ENCODE measurements at regions not wholly inside any gene's neighbourhood (a gene's known extent, or its start where the extent isn't known, plus 50 kb on each side); places are given as distances from the start of the nearest gene placed in this dataset.

- H3K4me2 ChIP-seq (ENCODE audit: control insufficient read depth, insufficient read depth) = no peak overlapping the region
- FAIRE-seq (no peak), DNase-seq (ENCODE audit: low read depth, low spot score) (no peak), ATAC-seq (no peak)
- no peak overlapping the region for H3K4me3 ChIP-seq
- POLR2A ChIA-PET = no interaction called here
- CTCF ChIA-PET = no interaction called here
- 4% methylated on average over 2 of the region's 2 CpGs for WGBS (ENCODE audit: insufficient coverage, insufficient replicate concordance, low lambda C conversion rate, missing lambda C conversion rate)
- no peaks in the 10 kb centered on the region for H3K4me1 ChIP-seq (ENCODE audit: control insufficient read depth, insufficient read depth, low read length)
- H3K79me2 ChIP-seq (ENCODE audit: control insufficient read depth, insufficient read depth, low read length) = no peaks in the 10 kb centered on the region
- H4K20me1 ChIP-seq (ENCODE audit: control insufficient read depth, insufficient read depth) = no peaks in the 10 kb centered on the region
- no peaks in the 10 kb centered on the region for H3K27me3 ChIP-seq (replicated peaks in 1 of 2; ENCODE audit: control insufficient read depth in 2 of 2, insufficient read depth in 2 of 2, low read length in 1 of 2)
- no peak overlapping the region for H3K27ac ChIP-seq (ENCODE audit: control insufficient read depth, insufficient read depth)
- no peak overlapping the region for H2AFZ ChIP-seq (ENCODE audit: control insufficient read depth, low read depth, low read length)
- in situ Hi-C loops (cut with MboI) = no loop called here
- BruUV-seq (replicated peaks) = no TSS peak
- SMC1A ChIA-PET (ENCODE audit: uncharacterized antibody, unreplicated experiment) = no interaction called here
- RAD21 ChIA-PET (ENCODE audit: unreplicated experiment) = no interaction called here
- intact Hi-C loops (cut with micrococcal nuclease; ENCODE audit: unreplicated experiment) = no loop called here
- no peaks in the 10 kb centered on the region for H3K9me3 ChIP-seq (replicated peaks; ENCODE audit: control insufficient read depth, insufficient read depth, low read length)
- H3K9ac ChIP-seq (ENCODE audit: control insufficient read depth, insufficient read depth, low read length) = no peak overlapping the region
- no peaks in the 10 kb centered on the region for H3K36me3 ChIP-seq (ENCODE audit: control insufficient read depth in 2 of 2, insufficient read depth in 2 of 2, low read length in 1 of 2)
- TF ChIP-seq PAX8 (IDR thresholded peaks at IDR 0.05) (no peak), HDGF (IDR thresholded peaks at IDR 0.05) (no peak), POLR2AphosphoS5 (IDR thresholded peaks at IDR 0.05; ENCODE audit: low read length) (no peak), FOXM1 (IDR thresholded peaks at IDR 0.05; ENCODE audit: low read depth, low read length) (no peak), MTA3 (IDR thresholded peaks at IDR 0.05; ENCODE audit: borderline replicate concordance, low read length) (no peak), SKIL (IDR thresholded peaks at IDR 0.05; ENCODE audit: low read depth, poor library complexity, severe bottlenecking) (no peak), RFX5 (IDR thresholded peaks at IDR 0.05; ENCODE audit: low read depth, low read length) (no peak), PKNOX1 (IDR thresholded peaks at IDR 0.05) (no peak), ATF2 (IDR thresholded peaks at IDR 0.05; ENCODE audit: low read length) (no peak), NBN (IDR thresholded peaks at IDR 0.05) (no peak), RAD21 (IDR thresholded peaks at IDR 0.05; ENCODE audit: insufficient read depth, low read depth, low read length) (no peak), SREBF1 (IDR thresholded peaks at IDR 0.05; ENCODE audit: low read length) (no peak), RELB (IDR thresholded peaks at IDR 0.05; ENCODE audit: low read depth) (no peak), HSF1 (IDR thresholded peaks at IDR 0.05; ENCODE audit: low read depth, low read length) (no peak), POU2F2 (IDR thresholded peaks at IDR 0.05; ENCODE audit: borderline replicate concordance, low read depth, low read length) (no peak), STAT3 (IDR thresholded peaks at IDR 0.05; ENCODE audit: low read depth, low read length) (no peak), RB1 (IDR thresholded peaks at IDR 0.05; ENCODE audit: borderline replicate concordance) (no peak), CREM (IDR thresholded peaks at IDR 0.05; ENCODE audit: low read depth) (no peak)
These were observed 550.5 kb upstream of the AGTR1 start for GRCh38 chr3:148146947-148147826.
